Calu3 (cell line): ENCODE measurements at regions not wholly inside any gene's neighbourhood (a gene's known extent, or its start where the extent isn't known, plus 50 kb on each side); places are given as distances from the start of the nearest gene placed in this dataset.
"Not testable (repeated sequence)": the region's sequence is repeated elsewhere in the genome, so short reads cannot be mapped to it uniquely, and the experiment has no call there.

Experiments
- BruUV-seq: library from RNA; stranded (reverse); fragments of 400-500 nt; replicated peaks from 2 replicates; lab custom pipeline; 2021; lab: Mats Ljungman, UMichigan
- CTCF ChIA-PET: fragments of 300-600 bp; sonication (Branson Sonifier 250); formaldehyde crosslinking; loops from one replicate; lab custom pipeline; 2022; ENCODE audit warnings: antibody characterized with exemption; lab: Charles Lee
- DNase-seq: peaks from one replicate; pipeline ENCODE4 v3.0.0; 2022
- H3K27ac Mint-ChIP-seq: one replicate; pipeline ENCODE4 v1.8.0; 2022; ENCODE audit warnings: mixed read lengths; ENCODE audit not compliant: unreplicated experiment
- H3K27me3 Mint-ChIP-seq: one replicate; pipeline ENCODE4 v1.8.0; 2022; ENCODE audit warnings: mixed read lengths; ENCODE audit not compliant: unreplicated experiment
- H3K36me3 Mint-ChIP-seq: one replicate; pipeline ENCODE4 v1.8.0; 2022; ENCODE audit warnings: mild to moderate bottlenecking, moderate library complexity, mixed read lengths; ENCODE audit not compliant: insufficient read depth, unreplicated experiment
- H3K4me1 Mint-ChIP-seq: one replicate; pipeline ENCODE4 v1.8.0; 2022; ENCODE audit warnings: mild to moderate bottlenecking, low read depth, mixed read lengths; ENCODE audit not compliant: unreplicated experiment
- H3K4me3 Mint-ChIP-seq: one replicate; pipeline ENCODE4 v1.8.0; 2022; ENCODE audit warnings: mild to moderate bottlenecking, low read depth, moderate library complexity, mixed read lengths; ENCODE audit not compliant: unreplicated experiment
- H3K9me3 Mint-ChIP-seq: one replicate; pipeline ENCODE4 v1.8.0; 2022; ENCODE audit warnings: low read depth, mixed read lengths; ENCODE audit not compliant: unreplicated experiment
- CTCF ChIP-seq: fragments of 200-600 bp; IDR thresholded peaks from one replicate; pipeline ENCODE4 v1.8.0; 2022; ENCODE audit warnings: antibody characterized with exemption; ENCODE audit not compliant: unreplicated experiment
- intact Hi-C: fragments of 100-400 bp; cut with micrococcal nuclease; formaldehyde crosslinking; loops from one replicate; pipeline ENCODE4 v1.10.0; 2022; ENCODE audit not compliant: unreplicated experiment

- Mint-ChIP-seq H3K36me3 (no peaks in the 10 kb centered on the region), H3K27me3 (no peaks in the 10 kb centered on the region), H3K27ac (no peak overlapping the region), H3K4me3 (no peak overlapping the region), H3K4me1 (no peaks in the 10 kb centered on the region), H3K9me3 (no peaks in the 10 kb centered on the region)
- no peak for TF ChIP-seq CTCF
- intact Hi-C loops: no loop called here
- no TSS peak for BruUV-seq
- CTCF ChIA-PET: no interaction called here
- DNase-seq: no peak
Measured at GRCh38 chr13:87538366-87539052, 132.7 kb upstream of the SLITRK5 start.

- Mint-ChIP-seq H3K36me3 (no peaks in the 10 kb centered on the region), H3K9me3 (no peaks in the 10 kb centered on the region), H3K27ac (no peak overlapping the region), H3K4me1 (no peaks in the 10 kb centered on the region), H3K4me3 (no peak overlapping the region), H3K27me3 (no peaks in the 10 kb centered on the region)
- intact Hi-C loops: no loop called here
- DNase-seq: no peak
- TF ChIP-seq CTCF: no peak
- no TSS peak for BruUV-seq
- CTCF ChIA-PET: no interaction called here
Measured at GRCh38 chr13:87553142-87553541, 118.0 kb upstream of the SLITRK5 start.

- no TSS peak for BruUV-seq
Measured at GRCh38 chr13:87554045-87554444, 117.1 kb upstream of the SLITRK5 start.

GRCh38 chr13:87557788-87558187 is 113.4 kb upstream of the SLITRK5 start:
- BruUV-seq: no TSS peak
- H3K27ac Mint-ChIP-seq: no peak overlapping the region
- CTCF ChIA-PET: no interaction called here
- no peak for DNase-seq
- H3K36me3 Mint-ChIP-seq: no peaks in the 10 kb centered on the region
- no peak for TF ChIP-seq CTCF
- H3K4me1 Mint-ChIP-seq: no peaks in the 10 kb centered on the region
- intact Hi-C loops: no loop called here
- H3K27me3 Mint-ChIP-seq: no peaks in the 10 kb centered on the region
- no peak overlapping the region for H3K4me3 Mint-ChIP-seq
- no peaks in the 10 kb centered on the region for H3K9me3 Mint-ChIP-seq

More at GRCh38 chr13:87554045-87554444, 117.1 kb upstream of the SLITRK5 start:
- Mint-ChIP-seq H3K4me3 (no peak overlapping the region), H3K36me3 (no peaks in the 10 kb centered on the region), H3K9me3 (no peaks in the 10 kb centered on the region), H3K4me1 (no peaks in the 10 kb centered on the region), H3K27me3 (no peaks in the 10 kb centered on the region), H3K27ac (no peak overlapping the region)
- DNase-seq: no peak
- no peak for TF ChIP-seq CTCF
- CTCF ChIA-PET: no interaction called here
- intact Hi-C loops: no loop called here

GRCh38 chr13:87561580-87561979 is 109.6 kb upstream of the SLITRK5 start:
- CTCF ChIA-PET, H3K36me3 Mint-ChIP-seq, intact Hi-C loops, H3K9me3 Mint-ChIP-seq, BruUV-seq, H3K27me3 Mint-ChIP-seq, H3K4me1 Mint-ChIP-seq, H3K27ac Mint-ChIP-seq, DNase-seq, H3K4me3 Mint-ChIP-seq: not testable (repeated sequence)
